GM23338 (cell line): ENCODE measurements at regions not wholly inside any gene's neighbourhood (a gene's known extent, or its start where the extent isn't known, plus 50 kb on each side); places are given as distances from the start of the nearest gene placed in this dataset.

Source experiments
- ATAC-seq: fragments of 200-7000 bp; cut with Tn5 transposase; 3 replicates; pipeline ENCODE4 v1.9.1; 2020
- DNase-seq: peaks from one replicate; pipeline ENCODE4 v3.0.0-alpha.2; 2015; ENCODE audit warnings: low spot score
- H2AFZ ChIP-seq: fragments of 200-600 bp; sonication (generic); 2 replicates; pipeline ENCODE4 v1.8.0; 2016; ENCODE audit warnings: antibody characterized with exemption, mild to moderate bottlenecking, moderate library complexity
- H3F3A ChIP-seq: fragments of 200-600 bp; sonication (generic); replicated peaks from 2 replicates; pipeline ENCODE4 v1.8.0; 2017; ENCODE audit warnings: antibody characterized with exemption, mixed run types, low read depth
- H3K27ac ChIP-seq: fragments of 200-600 bp; sonication (generic); 2 replicates; pipeline ENCODE4 v1.6.1; 2016; ENCODE audit warnings: low read depth
- H3K27me3 ChIP-seq: fragments of 200-600 bp; sonication (generic); 2 replicates; pipeline ENCODE4 v1.8.0; 2016; ENCODE audit warnings: mild to moderate bottlenecking, mixed run types, moderate library complexity; ENCODE audit not compliant: insufficient read depth
- H3K36me3 ChIP-seq: fragments of 200-600 bp; sonication (generic); 2 replicates; pipeline ENCODE4 v1.8.0; 2016; ENCODE audit warnings: mild to moderate bottlenecking; ENCODE audit not compliant: insufficient read depth
- H3K4me1 ChIP-seq: fragments of 200-600 bp; sonication (generic); 2 replicates; pipeline ENCODE4 v1.8.0; 2016; ENCODE audit warnings: mild to moderate bottlenecking, moderate library complexity; ENCODE audit not compliant: insufficient read depth
- H3K4me2 ChIP-seq: fragments of 200-600 bp; sonication (generic); 2 replicates; pipeline ENCODE4 v1.7.1; 2017; ENCODE audit warnings: mixed run types
- H3K4me3 ChIP-seq: fragments of 200-600 bp; sonication (generic); 2 replicates; pipeline ENCODE4 v1.6.1; 2016; ENCODE audit warnings: mixed run types
- H3K79me2 ChIP-seq: fragments of 200-600 bp; sonication (generic); replicated peaks from 2 replicates; pipeline ENCODE4 v1.8.0; 2017; ENCODE audit warnings: mild to moderate bottlenecking; ENCODE audit not compliant: insufficient read depth
- H3K9me2 ChIP-seq: fragments of 200-600 bp; sonication (generic); 2 replicates; pipeline ENCODE4 v1.8.0; 2017; ENCODE audit not compliant: insufficient read depth
- H4K20me1 ChIP-seq: fragments of 200-600 bp; sonication (generic); replicated peaks from 2 replicates; pipeline ENCODE4 v1.8.0; 2017; ENCODE audit warnings: mild to moderate bottlenecking; ENCODE audit not compliant: insufficient read depth
- H3K27ac Mint-ChIP-seq: 2 replicates; pipeline ENCODE4 v1.8.0; 2020; ENCODE audit warnings: inconsistent platforms, mild to moderate bottlenecking, moderate library complexity, mixed read lengths
- H3K27me3 Mint-ChIP-seq: 3 replicates; pipeline ENCODE4 v1.8.0; 2022; ENCODE audit warnings: low read depth, mild to moderate bottlenecking, moderate library complexity, mixed read lengths, inconsistent platforms; ENCODE audit not compliant: insufficient read depth, poor library complexity
- H3K36me3 Mint-ChIP-seq: 3 replicates; pipeline ENCODE4 v1.8.0; 2021; ENCODE audit warnings: low read depth, mild to moderate bottlenecking, inconsistent platforms, moderate library complexity, mixed read lengths
- H3K4me1 Mint-ChIP-seq: 3 replicates; pipeline ENCODE4 v1.8.0; 2020; ENCODE audit warnings: mild to moderate bottlenecking, inconsistent platforms, mixed read lengths
- H3K4me3 Mint-ChIP-seq: 3 replicates; pipeline ENCODE4 v1.8.0; 2021; ENCODE audit warnings: moderate library complexity, mild to moderate bottlenecking, inconsistent platforms, mixed read lengths
- H3K9me3 Mint-ChIP-seq: 3 replicates; pipeline ENCODE4 v1.8.0; 2020; ENCODE audit warnings: moderate library complexity, mild to moderate bottlenecking, inconsistent platforms, mixed read lengths
- CREB1 ChIP-seq: fragments of 250-450 bp; sonication (Bioruptor Pico); IDR thresholded peaks from 2 replicates; pipeline ENCODE4 v1.5.0; 2020; ENCODE audit warnings: low read depth, mild to moderate bottlenecking, moderate library complexity
- ETS1 ChIP-seq: IDR thresholded peaks from 2 replicates; pipeline ENCODE4 v1.6.1; 2016; ENCODE audit warnings: antibody characterized with exemption
- EZH2phosphoT487 ChIP-seq: fragments of 200-600 bp; sonication (generic); IDR thresholded peaks from one replicate; pipeline ENCODE4 v1.8.1; 2018; ENCODE audit warnings: antibody characterized with exemption; ENCODE audit not compliant: unreplicated experiment
- JUNB ChIP-seq: IDR thresholded peaks from one replicate; pipeline ENCODE4 v1.6.1; 2016; ENCODE audit warnings: antibody characterized with exemption; ENCODE audit not compliant: unreplicated experiment
- NANOG ChIP-seq: IDR thresholded peaks from 2 replicates; pipeline ENCODE4 v1.6.1; 2016; ENCODE audit warnings: antibody characterized with exemption, borderline replicate concordance
- POLR2AphosphoS5 ChIP-seq: IDR thresholded peaks from 2 replicates; pipeline ENCODE4 v1.6.1; 2016; ENCODE audit warnings: antibody characterized with exemption, low read depth
- STAT1 ChIP-seq: IDR thresholded peaks from one replicate; pipeline ENCODE4 v1.6.1; 2016; ENCODE audit warnings: antibody characterized with exemption; ENCODE audit not compliant: unreplicated experiment
- ZNF114 ChIP-seq: fragments of 250-450 bp; sonication (Bioruptor Pico); IDR thresholded peaks from 2 replicates; pipeline ENCODE4 v1.5.0; 2020; ENCODE audit warnings: mild to moderate bottlenecking, moderate library complexity
- ZNF331 ChIP-seq: fragments of 250-450 bp; sonication (Bioruptor Pico); IDR thresholded peaks from 2 replicates; pipeline ENCODE4 v1.5.0; 2020; ENCODE audit warnings: low read depth, mild to moderate bottlenecking, moderate library complexity
- TF ChIP-seq, protein P1 (sequence below), 2 experiments: fragments of 200-600 bp in 1 of 2; sonication (generic) in 1 of 2; conservative IDR thresholded peaks; 2 replicates each; pipeline versions ENCODE4 v1.5.1 to v1.6.1; 2016 to 2017; ENCODE audit warnings: antibody characterized with exemption in 2 of 2, low read depth in 2 of 2, mild to moderate bottlenecking in 2 of 2, moderate library complexity in 1 of 2
- TF ChIP-seq, protein P2 (sequence below): fragments of 250-450 bp; sonication (Bioruptor Pico); IDR thresholded peaks from 2 replicates; pipeline ENCODE4 v1.5.0; 2020; ENCODE audit warnings: mild to moderate bottlenecking, moderate library complexity
- TF ChIP-seq, protein P3 (sequence below): IDR thresholded peaks from one replicate; pipeline ENCODE4 v1.6.1; 2018; ENCODE audit warnings: antibody characterized with exemption; ENCODE audit not compliant: unreplicated experiment

DNA sequence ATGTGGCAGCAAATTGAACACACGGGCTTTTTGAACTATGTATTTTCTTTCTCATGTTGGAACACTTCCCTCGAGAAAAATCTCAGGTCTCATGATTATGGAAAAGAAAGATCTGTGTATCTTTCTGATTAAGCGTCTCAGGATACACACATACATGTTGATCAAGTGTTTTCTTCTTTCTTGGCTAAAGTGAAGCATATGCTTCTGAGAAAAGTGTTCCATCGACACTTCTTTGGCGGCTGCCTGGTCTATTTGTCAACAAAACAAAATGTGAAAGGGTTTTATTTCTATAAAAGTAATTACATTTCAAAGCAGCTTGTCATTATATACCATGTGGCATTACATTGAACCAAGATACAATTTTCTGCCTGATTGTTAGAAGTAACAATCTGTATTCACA lies 157.5 kb downstream of the DLEU7 start (continued):
- TF ChIP-seq, protein P1, sequence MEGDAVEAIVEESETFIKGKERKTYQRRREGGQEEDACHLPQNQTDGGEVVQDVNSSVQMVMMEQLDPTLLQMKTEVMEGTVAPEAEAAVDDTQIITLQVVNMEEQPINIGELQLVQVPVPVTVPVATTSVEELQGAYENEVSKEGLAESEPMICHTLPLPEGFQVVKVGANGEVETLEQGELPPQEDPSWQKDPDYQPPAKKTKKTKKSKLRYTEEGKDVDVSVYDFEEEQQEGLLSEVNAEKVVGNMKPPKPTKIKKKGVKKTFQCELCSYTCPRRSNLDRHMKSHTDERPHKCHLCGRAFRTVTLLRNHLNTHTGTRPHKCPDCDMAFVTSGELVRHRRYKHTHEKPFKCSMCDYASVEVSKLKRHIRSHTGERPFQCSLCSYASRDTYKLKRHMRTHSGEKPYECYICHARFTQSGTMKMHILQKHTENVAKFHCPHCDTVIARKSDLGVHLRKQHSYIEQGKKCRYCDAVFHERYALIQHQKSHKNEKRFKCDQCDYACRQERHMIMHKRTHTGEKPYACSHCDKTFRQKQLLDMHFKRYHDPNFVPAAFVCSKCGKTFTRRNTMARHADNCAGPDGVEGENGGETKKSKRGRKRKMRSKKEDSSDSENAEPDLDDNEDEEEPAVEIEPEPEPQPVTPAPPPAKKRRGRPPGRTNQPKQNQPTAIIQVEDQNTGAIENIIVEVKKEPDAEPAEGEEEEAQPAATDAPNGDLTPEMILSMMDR (conservative IDR thresholded peaks at IDR 0.05; ENCODE audit: low read depth in 2 of 2), result no peak
- TF ChIP-seq POLR2AphosphoS5, result no peak

DNA sequence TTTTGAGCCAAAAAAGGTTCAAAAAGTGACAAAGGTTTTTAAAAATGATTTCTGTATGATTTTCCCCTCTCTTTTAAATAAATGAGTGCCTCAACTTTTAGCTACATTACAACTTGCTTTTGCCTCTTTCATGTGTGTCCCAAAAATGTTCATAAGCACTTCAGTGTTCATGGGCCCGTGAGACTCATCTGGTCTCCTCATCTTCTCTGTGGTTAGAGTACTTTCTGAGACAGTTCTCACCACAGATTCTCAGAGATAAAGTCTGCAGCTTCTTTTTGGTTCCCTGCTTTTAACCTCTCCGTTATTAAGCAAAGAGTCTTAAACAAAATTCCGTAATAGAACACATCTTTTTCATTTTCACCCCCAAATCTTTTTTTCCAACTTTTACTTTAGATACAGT lies 156.9 kb downstream of the DLEU7 start:
- H3K9me3 Mint-ChIP-seq, result no peaks in the 10 kb centered on the region
- Histone ChIP-seq H4K20me1 (no peaks in the 10 kb centered on the region), H3F3A (no peaks in the 10 kb centered on the region), H3K4me3 (no peak overlapping the region), H3K36me3 (no peaks in the 10 kb centered on the region), H3K4me2 (no peak overlapping the region), H3K4me1 (peaks cover 9% of the 10 kb centered on the region), H3K27me3 (no peaks in the 10 kb centered on the region), H3K79me2 (no peaks in the 10 kb centered on the region), H2AFZ (no peak overlapping the region), H3K27ac (no peak overlapping the region), H3K9me2 (no peaks in the 10 kb centered on the region)
- H3K4me1 Mint-ChIP-seq, result peaks cover 12% of the 10 kb centered on the region; the same call in 2 of the 3 replicates
- DNase-seq, result no peak
- H3K4me3 Mint-ChIP-seq, result no peak overlapping the region
- H3K36me3 Mint-ChIP-seq, result no peaks in the 10 kb centered on the region
- H3K27me3 Mint-ChIP-seq, result peaks cover 2% of the 10 kb centered on the region
- H3K27ac Mint-ChIP-seq, result no peak overlapping the region
- no peak for ATAC-seq
- no peak for TF ChIP-seq ETS1
- no peak for TF ChIP-seq JUNB
- TF ChIP-seq, protein P2, sequence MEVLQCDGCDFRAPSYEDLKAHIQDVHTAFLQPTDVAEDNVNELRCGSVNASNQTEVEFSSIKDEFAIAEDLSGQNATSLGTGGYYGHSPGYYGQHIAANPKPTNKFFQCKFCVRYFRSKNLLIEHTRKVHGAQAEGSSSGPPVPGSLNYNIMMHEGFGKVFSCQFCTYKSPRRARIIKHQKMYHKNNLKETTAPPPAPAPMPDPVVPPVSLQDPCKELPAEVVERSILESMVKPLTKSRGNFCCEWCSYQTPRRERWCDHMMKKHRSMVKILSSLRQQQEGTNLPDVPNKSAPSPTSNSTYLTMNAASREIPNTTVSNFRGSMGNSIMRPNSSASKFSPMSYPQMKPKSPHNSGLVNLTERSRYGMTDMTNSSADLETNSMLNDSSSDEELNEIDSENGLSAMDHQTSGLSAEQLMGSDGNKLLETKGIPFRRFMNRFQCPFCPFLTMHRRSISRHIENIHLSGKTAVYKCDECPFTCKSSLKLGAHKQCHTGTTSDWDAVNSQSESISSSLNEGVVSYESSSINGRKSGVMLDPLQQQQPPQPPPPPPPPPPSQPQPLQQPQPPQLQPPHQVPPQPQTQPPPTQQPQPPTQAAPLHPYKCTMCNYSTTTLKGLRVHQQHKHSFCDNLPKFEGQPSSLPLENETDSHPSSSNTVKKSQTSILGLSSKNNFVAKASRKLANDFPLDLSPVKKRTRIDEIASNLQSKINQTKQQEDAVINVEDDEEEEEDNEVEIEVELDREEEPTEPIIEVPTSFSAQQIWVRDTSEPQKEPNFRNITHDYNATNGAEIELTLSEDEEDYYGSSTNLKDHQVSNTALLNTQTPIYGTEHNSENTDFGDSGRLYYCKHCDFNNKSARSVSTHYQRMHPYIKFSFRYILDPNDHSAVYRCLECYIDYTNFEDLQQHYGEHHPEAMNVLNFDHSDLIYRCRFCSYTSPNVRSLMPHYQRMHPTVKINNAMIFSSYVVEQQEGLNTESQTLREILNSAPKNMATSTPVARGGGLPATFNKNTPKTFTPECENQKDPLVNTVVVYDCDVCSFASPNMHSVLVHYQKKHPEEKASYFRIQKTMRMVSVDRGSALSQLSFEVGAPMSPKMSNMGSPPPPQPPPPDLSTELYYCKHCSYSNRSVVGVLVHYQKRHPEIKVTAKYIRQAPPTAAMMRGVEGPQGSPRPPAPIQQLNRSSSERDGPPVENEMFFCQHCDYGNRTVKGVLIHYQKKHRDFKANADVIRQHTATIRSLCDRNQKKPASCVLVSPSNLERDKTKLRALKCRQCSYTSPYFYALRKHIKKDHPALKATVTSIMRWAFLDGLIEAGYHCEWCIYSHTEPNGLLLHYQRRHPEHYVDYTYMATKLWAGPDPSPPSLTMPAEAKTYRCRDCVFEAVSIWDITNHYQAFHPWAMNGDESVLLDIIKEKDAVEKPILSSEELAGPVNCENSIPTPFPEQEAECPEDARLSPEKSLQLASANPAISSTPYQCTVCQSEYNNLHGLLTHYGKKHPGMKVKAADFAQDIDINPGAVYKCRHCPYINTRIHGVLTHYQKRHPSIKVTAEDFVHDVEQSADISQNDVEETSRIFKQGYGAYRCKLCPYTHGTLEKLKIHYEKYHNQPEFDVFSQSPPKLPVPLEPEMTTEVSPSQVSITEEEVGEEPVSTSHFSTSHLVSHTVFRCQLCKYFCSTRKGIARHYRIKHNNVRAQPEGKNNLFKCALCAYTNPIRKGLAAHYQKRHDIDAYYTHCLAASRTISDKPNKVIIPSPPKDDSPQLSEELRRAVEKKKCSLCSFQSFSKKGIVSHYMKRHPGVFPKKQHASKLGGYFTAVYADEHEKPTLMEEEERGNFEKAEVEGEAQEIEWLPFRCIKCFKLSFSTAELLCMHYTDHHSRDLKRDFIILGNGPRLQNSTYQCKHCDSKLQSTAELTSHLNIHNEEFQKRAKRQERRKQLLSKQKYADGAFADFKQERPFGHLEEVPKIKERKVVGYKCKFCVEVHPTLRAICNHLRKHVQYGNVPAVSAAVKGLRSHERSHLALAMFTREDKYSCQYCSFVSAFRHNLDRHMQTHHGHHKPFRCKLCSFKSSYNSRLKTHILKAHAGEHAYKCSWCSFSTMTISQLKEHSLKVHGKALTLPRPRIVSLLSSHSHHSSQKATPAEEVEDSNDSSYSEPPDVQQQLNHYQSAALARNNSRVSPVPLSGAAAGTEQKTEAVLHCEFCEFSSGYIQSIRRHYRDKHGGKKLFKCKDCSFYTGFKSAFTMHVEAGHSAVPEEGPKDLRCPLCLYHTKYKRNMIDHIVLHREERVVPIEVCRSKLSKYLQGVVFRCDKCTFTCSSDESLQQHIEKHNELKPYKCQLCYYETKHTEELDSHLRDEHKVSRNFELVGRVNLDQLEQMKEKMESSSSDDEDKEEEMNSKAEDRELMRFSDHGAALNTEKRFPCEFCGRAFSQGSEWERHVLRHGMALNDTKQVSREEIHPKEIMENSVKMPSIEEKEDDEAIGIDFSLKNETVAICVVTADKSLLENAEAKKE (CRISPR knock-in tag), result no peak
- no peak for TF ChIP-seq ZNF114 (CRISPR knock-in tag)
- TF ChIP-seq EZH2phosphoT487, result no peak
- no peak for TF ChIP-seq ZNF331 (CRISPR knock-in tag)
- TF ChIP-seq, protein P3, sequence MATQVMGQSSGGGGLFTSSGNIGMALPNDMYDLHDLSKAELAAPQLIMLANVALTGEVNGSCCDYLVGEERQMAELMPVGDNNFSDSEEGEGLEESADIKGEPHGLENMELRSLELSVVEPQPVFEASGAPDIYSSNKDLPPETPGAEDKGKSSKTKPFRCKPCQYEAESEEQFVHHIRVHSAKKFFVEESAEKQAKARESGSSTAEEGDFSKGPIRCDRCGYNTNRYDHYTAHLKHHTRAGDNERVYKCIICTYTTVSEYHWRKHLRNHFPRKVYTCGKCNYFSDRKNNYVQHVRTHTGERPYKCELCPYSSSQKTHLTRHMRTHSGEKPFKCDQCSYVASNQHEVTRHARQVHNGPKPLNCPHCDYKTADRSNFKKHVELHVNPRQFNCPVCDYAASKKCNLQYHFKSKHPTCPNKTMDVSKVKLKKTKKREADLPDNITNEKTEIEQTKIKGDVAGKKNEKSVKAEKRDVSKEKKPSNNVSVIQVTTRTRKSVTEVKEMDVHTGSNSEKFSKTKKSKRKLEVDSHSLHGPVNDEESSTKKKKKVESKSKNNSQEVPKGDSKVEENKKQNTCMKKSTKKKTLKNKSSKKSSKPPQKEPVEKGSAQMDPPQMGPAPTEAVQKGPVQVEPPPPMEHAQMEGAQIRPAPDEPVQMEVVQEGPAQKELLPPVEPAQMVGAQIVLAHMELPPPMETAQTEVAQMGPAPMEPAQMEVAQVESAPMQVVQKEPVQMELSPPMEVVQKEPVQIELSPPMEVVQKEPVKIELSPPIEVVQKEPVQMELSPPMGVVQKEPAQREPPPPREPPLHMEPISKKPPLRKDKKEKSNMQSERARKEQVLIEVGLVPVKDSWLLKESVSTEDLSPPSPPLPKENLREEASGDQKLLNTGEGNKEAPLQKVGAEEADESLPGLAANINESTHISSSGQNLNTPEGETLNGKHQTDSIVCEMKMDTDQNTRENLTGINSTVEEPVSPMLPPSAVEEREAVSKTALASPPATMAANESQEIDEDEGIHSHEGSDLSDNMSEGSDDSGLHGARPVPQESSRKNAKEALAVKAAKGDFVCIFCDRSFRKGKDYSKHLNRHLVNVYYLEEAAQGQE, result no peak
- TF ChIP-seq STAT1, result no peak
- TF ChIP-seq CREB1 (CRISPR knock-in tag), result no peak
- no peak for TF ChIP-seq NANOG
